H9 (cell line): ENCODE measurements at regions not wholly inside any gene's neighbourhood (a gene's known extent, or its start where the extent isn't known, plus 50 kb on each side); places are given as distances from the start of the nearest gene placed in this dataset.

Experiments
- DNase-seq: peaks from one replicate; pipeline ENCODE4 v3.0.0-alpha.2; 2017
- H2AFZ ChIP-seq: one replicate; pipeline ENCODE4 v1.6.1; 2013; ENCODE audit warnings: mild to moderate bottlenecking, low read length, control low read depth, moderate library complexity
- H2AK5ac ChIP-seq: 2 replicates; pipeline ENCODE4 v1.6.1; 2013; ENCODE audit warnings: low read length, control low read depth, mixed read lengths; ENCODE audit not compliant: insufficient read length
- H2BK120ac ChIP-seq: one replicate; pipeline ENCODE4 v1.6.1; 2013; ENCODE audit warnings: low read depth, mild to moderate bottlenecking, low read length, control low read depth, inconsistent platforms; ENCODE audit not compliant: poor library complexity, severe bottlenecking
- H2BK12ac ChIP-seq: 2 replicates; pipeline ENCODE4 v1.6.1; 2013; ENCODE audit warnings: low read length, control low read depth, mixed read lengths, low read depth; ENCODE audit not compliant: insufficient read length
- H2BK15ac ChIP-seq: 2 replicates; pipeline ENCODE4 v1.6.1; 2013; ENCODE audit warnings: low read depth, low read length, control low read depth
- H2BK20ac ChIP-seq: one replicate; pipeline ENCODE4 v1.6.1; 2013; ENCODE audit warnings: low read depth, mild to moderate bottlenecking, low read length, control low read depth, inconsistent platforms; ENCODE audit not compliant: poor library complexity, severe bottlenecking
- H2BK5ac ChIP-seq: 2 replicates; pipeline ENCODE4 v1.6.1; 2013; ENCODE audit warnings: low read length, control low read depth, mixed read lengths; ENCODE audit not compliant: insufficient read length
- H3K14ac ChIP-seq: 2 replicates; pipeline ENCODE4 v1.6.1; 2013; ENCODE audit warnings: low read length, control low read depth; ENCODE audit not compliant: insufficient read depth
- H3K18ac ChIP-seq: 2 replicates; pipeline ENCODE4 v1.6.1; 2013; ENCODE audit warnings: low read depth, mild to moderate bottlenecking, mixed read lengths, low read length, control low read depth; ENCODE audit not compliant: insufficient read length
- H3K23ac ChIP-seq: 2 replicates; pipeline ENCODE4 v1.6.1; 2013; ENCODE audit warnings: low read length, control low read depth, mixed read lengths, low read depth; ENCODE audit not compliant: insufficient read length
- H3K23me2 ChIP-seq: 2 replicates; pipeline ENCODE4 v1.6.1; 2013; ENCODE audit warnings: low read depth, mild to moderate bottlenecking, mixed read lengths, low read length, control low read depth; ENCODE audit not compliant: insufficient read length, poor library complexity, severe bottlenecking
- H3K27ac ChIP-seq: 2 replicates; pipeline ENCODE4 v1.5.1; 2013; ENCODE audit warnings: low read length, control low read depth, mixed read lengths, low read depth; ENCODE audit not compliant: insufficient read length
- H3K27me3 ChIP-seq: 2 replicates; pipeline ENCODE4 v1.6.1; 2013; ENCODE audit warnings: low read length, control low read depth, inconsistent platforms; ENCODE audit not compliant: insufficient read depth
- H3K4ac ChIP-seq: 2 replicates; pipeline ENCODE4 v1.6.1; 2013; ENCODE audit warnings: low read depth, mild to moderate bottlenecking, control low read depth, inconsistent platforms, low read length, moderate library complexity
- H3K4me1 ChIP-seq: 2 replicates; pipeline ENCODE4 v1.6.1; 2013; ENCODE audit warnings: low read length, control low read depth, inconsistent platforms; ENCODE audit not compliant: insufficient read depth
- H3K4me2 ChIP-seq: 2 replicates; pipeline ENCODE4 v1.6.1; 2013; ENCODE audit warnings: low read length, control low read depth, mixed read lengths; ENCODE audit not compliant: insufficient read length, insufficient read depth
- H3K56ac ChIP-seq: 2 replicates; pipeline ENCODE4 v1.6.1; 2013; ENCODE audit warnings: low read depth, mild to moderate bottlenecking, mixed read lengths, low read length, control low read depth; ENCODE audit not compliant: insufficient read length
- H3K79me1 ChIP-seq: 2 replicates; pipeline ENCODE4 v1.6.1; 2013; ENCODE audit warnings: low read depth, mild to moderate bottlenecking, moderate library complexity, low read length, control low read depth, inconsistent platforms; ENCODE audit not compliant: insufficient read depth, poor library complexity, severe bottlenecking
- H3K79me2 ChIP-seq: 2 replicates; pipeline ENCODE4 v1.6.1; 2013; ENCODE audit warnings: low read length, control low read depth, inconsistent platforms; ENCODE audit not compliant: insufficient read depth
- H3K9ac ChIP-seq: 2 replicates; pipeline ENCODE4 v1.6.1; 2013; ENCODE audit warnings: low read length, control low read depth, mixed read lengths; ENCODE audit not compliant: insufficient read length; ENCODE audit errors: extremely low read depth
- H3K9me3 ChIP-seq: one replicate; pipeline ENCODE4 v1.6.1; 2013; ENCODE audit warnings: low read depth, low read length, inconsistent platforms; ENCODE audit not compliant: control insufficient read depth
- H3T11ph ChIP-seq: one replicate; pipeline ENCODE4 v1.6.1; 2013; ENCODE audit warnings: mild to moderate bottlenecking, low read length, control low read depth, inconsistent platforms
- H4K20me1 ChIP-seq: one replicate; pipeline ENCODE4 v1.6.1; 2013; ENCODE audit not compliant: control insufficient read depth, insufficient read length, insufficient read depth
- H4K5ac ChIP-seq: 2 replicates; pipeline ENCODE4 v1.6.1; 2013; ENCODE audit warnings: low read depth, mild to moderate bottlenecking, mixed read lengths, low read length, control low read depth; ENCODE audit not compliant: insufficient read length
- H4K8ac ChIP-seq: replicated peaks from 2 replicates; pipeline ENCODE4 v1.6.1; 2013; ENCODE audit warnings: low read length, control low read depth, mixed read lengths, low read depth; ENCODE audit not compliant: insufficient read length
- H4K91ac ChIP-seq: 2 replicates; pipeline ENCODE4 v1.6.1; 2013; ENCODE audit warnings: low read depth, mild to moderate bottlenecking, moderate library complexity, mixed read lengths, low read length, control low read depth; ENCODE audit not compliant: insufficient read length
- H3K27ac Mint-ChIP-seq, 3 experiments: 2 replicates in 2 of 3; 3 replicates in 1 of 3; pipeline ENCODE4 v1.8.0; 2020 to 2021; ENCODE audit warnings: mixed read lengths in 3 of 3, mild to moderate bottlenecking in 1 of 3, moderate library complexity in 1 of 3
- H3K27me3 Mint-ChIP-seq: 2 replicates; pipeline ENCODE4 v1.8.0; 2021; ENCODE audit warnings: low read depth, mild to moderate bottlenecking, moderate library complexity, mixed read lengths
- H3K36me3 Mint-ChIP-seq, 3 experiments: 2 replicates in 2 of 3; 3 replicates in 1 of 3; pipeline ENCODE4 v1.8.0; 2020 to 2021; ENCODE audit warnings: low read depth in 3 of 3, mixed read lengths in 3 of 3; ENCODE audit not compliant: insufficient read depth in 1 of 3
- H3K4me1 Mint-ChIP-seq, 2 experiments: 2 replicates each; pipeline ENCODE4 v1.8.0; 2020; ENCODE audit warnings: mixed read lengths in 2 of 2
- H3K4me3 Mint-ChIP-seq, 2 experiments: 2 replicates in 1 of 2; 3 replicates in 1 of 2; pipeline ENCODE4 v1.8.0; 2020 to 2021; ENCODE audit warnings: mild to moderate bottlenecking in 2 of 2, mixed read lengths in 2 of 2, moderate library complexity in 1 of 2
- H3K9me3 Mint-ChIP-seq, 2 experiments: 2 replicates in 1 of 2; 3 replicates in 1 of 2; pipeline ENCODE4 v1.8.0; 2020; ENCODE audit warnings: mild to moderate bottlenecking in 2 of 2, mixed read lengths in 2 of 2, moderate library complexity in 1 of 2
- CTCF ChIP-seq: fragments of 200-600 bp; sonication (generic); conservative IDR thresholded peaks from 3 replicates; pipeline ENCODE4 v1.8.0; 2021; ENCODE audit warnings: antibody characterized with exemption, mild to moderate bottlenecking
- WGBS: extraction: QIAGEN DNeasy Blood & Tissue Kit; methylation state at CpG from one replicate; pipeline ENCODE4 v1.1.7; 2013; ENCODE audit warnings: missing lambda C conversion rate, low lambda C conversion rate, mixed read lengths; ENCODE audit not compliant: insufficient read length; ENCODE audit errors: extremely low coverage; 5-methylcytosine and 5-hydroxymethylcytosine counted together

- Histone ChIP-seq H2AFZ (no peak overlapping the region), H3T11ph (no peak overlapping the region), H3K27me3 (no peaks in the 10 kb centered on the region), H2BK20ac (no peak overlapping the region), H3K4me1 (no peaks in the 10 kb centered on the region), H3K79me1 (no peaks in the 10 kb centered on the region), H2BK5ac (no peak overlapping the region), H3K9me3 (no peaks in the 10 kb centered on the region), H2AK5ac (no peak overlapping the region), H4K91ac (no peak overlapping the region), H4K5ac (no peak overlapping the region), H3K14ac (no peak overlapping the region), H2BK15ac (no peak overlapping the region), H4K8ac (no peak overlapping the region), H2BK120ac (no peak overlapping the region), H3K79me2 (no peaks in the 10 kb centered on the region), H3K23me2 (no peaks in the 10 kb centered on the region), H2BK12ac (no peak overlapping the region), H3K27ac (no peak overlapping the region), H3K4me2 (no peak overlapping the region), H3K18ac (no peak overlapping the region), H3K23ac (no peak overlapping the region), H3K4ac (no peak overlapping the region), H3K56ac (no peak overlapping the region), H4K20me1 (no peaks in the 10 kb centered on the region), H3K9ac (no peak overlapping the region)
- Mint-ChIP-seq H3K27ac (no peak overlapping the region), H3K4me3 (no peak overlapping the region), H3K27me3 (no peaks in the 10 kb centered on the region), H3K36me3 (peaks cover 0 to 4% (median 0%) of the 10 kb centered on the region in 3 experiments; a peak in 2 of 7 replicates), H3K9me3 (no peaks in the 10 kb centered on the region; a peak in 1 of 5 replicates), H3K4me1 (no peaks in the 10 kb centered on the region)
- no peak for DNase-seq
- no peak for TF ChIP-seq CTCF
- no CpG with 5 or more reads among the region's 1 CpG for WGBS
These were observed 568.7 kb upstream of the RGMB start for GRCh38 chr5:98204798-98205197.
